H9 (cell line): ENCODE measurements at regions not wholly inside any gene's neighbourhood (a gene's known extent, or its start where the extent isn't known, plus 50 kb on each side); places are given as distances from the start of the nearest gene placed in this dataset.

ENCODE experiments used
- DNase-seq: peaks from one replicate; pipeline ENCODE4 v3.0.0-alpha.2; 2017
- H2AFZ ChIP-seq: one replicate; pipeline ENCODE4 v1.6.1; 2013; ENCODE audit warnings: mild to moderate bottlenecking, low read length, control low read depth, moderate library complexity
- H2AK5ac ChIP-seq: 2 replicates; pipeline ENCODE4 v1.6.1; 2013; ENCODE audit warnings: low read length, control low read depth, mixed read lengths; ENCODE audit not compliant: insufficient read length
- H2BK120ac ChIP-seq: one replicate; pipeline ENCODE4 v1.6.1; 2013; ENCODE audit warnings: low read depth, mild to moderate bottlenecking, low read length, control low read depth, inconsistent platforms; ENCODE audit not compliant: poor library complexity, severe bottlenecking
- H2BK12ac ChIP-seq: 2 replicates; pipeline ENCODE4 v1.6.1; 2013; ENCODE audit warnings: low read length, control low read depth, mixed read lengths, low read depth; ENCODE audit not compliant: insufficient read length
- H2BK15ac ChIP-seq: 2 replicates; pipeline ENCODE4 v1.6.1; 2013; ENCODE audit warnings: low read depth, low read length, control low read depth
- H2BK20ac ChIP-seq: one replicate; pipeline ENCODE4 v1.6.1; 2013; ENCODE audit warnings: low read depth, mild to moderate bottlenecking, low read length, control low read depth, inconsistent platforms; ENCODE audit not compliant: poor library complexity, severe bottlenecking
- H2BK5ac ChIP-seq: 2 replicates; pipeline ENCODE4 v1.6.1; 2013; ENCODE audit warnings: low read length, control low read depth, mixed read lengths; ENCODE audit not compliant: insufficient read length
- H3K14ac ChIP-seq: 2 replicates; pipeline ENCODE4 v1.6.1; 2013; ENCODE audit warnings: low read length, control low read depth; ENCODE audit not compliant: insufficient read depth
- H3K18ac ChIP-seq: 2 replicates; pipeline ENCODE4 v1.6.1; 2013; ENCODE audit warnings: low read depth, mild to moderate bottlenecking, mixed read lengths, low read length, control low read depth; ENCODE audit not compliant: insufficient read length
- H3K23ac ChIP-seq: 2 replicates; pipeline ENCODE4 v1.6.1; 2013; ENCODE audit warnings: low read length, control low read depth, mixed read lengths, low read depth; ENCODE audit not compliant: insufficient read length
- H3K23me2 ChIP-seq: 2 replicates; pipeline ENCODE4 v1.6.1; 2013; ENCODE audit warnings: low read depth, mild to moderate bottlenecking, mixed read lengths, low read length, control low read depth; ENCODE audit not compliant: insufficient read length, poor library complexity, severe bottlenecking
- H3K27ac ChIP-seq: 2 replicates; pipeline ENCODE4 v1.5.1; 2013; ENCODE audit warnings: low read length, control low read depth, mixed read lengths, low read depth; ENCODE audit not compliant: insufficient read length
- H3K27me3 ChIP-seq: 2 replicates; pipeline ENCODE4 v1.6.1; 2013; ENCODE audit warnings: low read length, control low read depth, inconsistent platforms; ENCODE audit not compliant: insufficient read depth
- H3K4ac ChIP-seq: 2 replicates; pipeline ENCODE4 v1.6.1; 2013; ENCODE audit warnings: low read depth, mild to moderate bottlenecking, control low read depth, inconsistent platforms, low read length, moderate library complexity
- H3K4me1 ChIP-seq: 2 replicates; pipeline ENCODE4 v1.6.1; 2013; ENCODE audit warnings: low read length, control low read depth, inconsistent platforms; ENCODE audit not compliant: insufficient read depth
- H3K4me2 ChIP-seq: 2 replicates; pipeline ENCODE4 v1.6.1; 2013; ENCODE audit warnings: low read length, control low read depth, mixed read lengths; ENCODE audit not compliant: insufficient read length, insufficient read depth
- H3K56ac ChIP-seq: 2 replicates; pipeline ENCODE4 v1.6.1; 2013; ENCODE audit warnings: low read depth, mild to moderate bottlenecking, mixed read lengths, low read length, control low read depth; ENCODE audit not compliant: insufficient read length
- H3K79me1 ChIP-seq: 2 replicates; pipeline ENCODE4 v1.6.1; 2013; ENCODE audit warnings: low read depth, mild to moderate bottlenecking, moderate library complexity, low read length, control low read depth, inconsistent platforms; ENCODE audit not compliant: insufficient read depth, poor library complexity, severe bottlenecking
- H3K79me2 ChIP-seq: 2 replicates; pipeline ENCODE4 v1.6.1; 2013; ENCODE audit warnings: low read length, control low read depth, inconsistent platforms; ENCODE audit not compliant: insufficient read depth
- H3K9ac ChIP-seq: 2 replicates; pipeline ENCODE4 v1.6.1; 2013; ENCODE audit warnings: low read length, control low read depth, mixed read lengths; ENCODE audit not compliant: insufficient read length; ENCODE audit errors: extremely low read depth
- H3K9me3 ChIP-seq: one replicate; pipeline ENCODE4 v1.6.1; 2013; ENCODE audit warnings: low read depth, low read length, inconsistent platforms; ENCODE audit not compliant: control insufficient read depth
- H3T11ph ChIP-seq: one replicate; pipeline ENCODE4 v1.6.1; 2013; ENCODE audit warnings: mild to moderate bottlenecking, low read length, control low read depth, inconsistent platforms
- H4K20me1 ChIP-seq: one replicate; pipeline ENCODE4 v1.6.1; 2013; ENCODE audit not compliant: control insufficient read depth, insufficient read length, insufficient read depth
- H4K5ac ChIP-seq: 2 replicates; pipeline ENCODE4 v1.6.1; 2013; ENCODE audit warnings: low read depth, mild to moderate bottlenecking, mixed read lengths, low read length, control low read depth; ENCODE audit not compliant: insufficient read length
- H4K8ac ChIP-seq: replicated peaks from 2 replicates; pipeline ENCODE4 v1.6.1; 2013; ENCODE audit warnings: low read length, control low read depth, mixed read lengths, low read depth; ENCODE audit not compliant: insufficient read length
- H4K91ac ChIP-seq: 2 replicates; pipeline ENCODE4 v1.6.1; 2013; ENCODE audit warnings: low read depth, mild to moderate bottlenecking, moderate library complexity, mixed read lengths, low read length, control low read depth; ENCODE audit not compliant: insufficient read length
- H3K27ac Mint-ChIP-seq, 3 experiments: 2 replicates in 2 of 3; 3 replicates in 1 of 3; pipeline ENCODE4 v1.8.0; 2020 to 2021; ENCODE audit warnings: mixed read lengths in 3 of 3, mild to moderate bottlenecking in 1 of 3, moderate library complexity in 1 of 3
- H3K27me3 Mint-ChIP-seq: 2 replicates; pipeline ENCODE4 v1.8.0; 2021; ENCODE audit warnings: low read depth, mild to moderate bottlenecking, moderate library complexity, mixed read lengths
- H3K36me3 Mint-ChIP-seq, 3 experiments: 2 replicates in 2 of 3; 3 replicates in 1 of 3; pipeline ENCODE4 v1.8.0; 2020 to 2021; ENCODE audit warnings: low read depth in 3 of 3, mixed read lengths in 3 of 3; ENCODE audit not compliant: insufficient read depth in 1 of 3
- H3K4me1 Mint-ChIP-seq, 2 experiments: 2 replicates each; pipeline ENCODE4 v1.8.0; 2020; ENCODE audit warnings: mixed read lengths in 2 of 2
- H3K4me3 Mint-ChIP-seq, 2 experiments: 2 replicates in 1 of 2; 3 replicates in 1 of 2; pipeline ENCODE4 v1.8.0; 2020 to 2021; ENCODE audit warnings: mild to moderate bottlenecking in 2 of 2, mixed read lengths in 2 of 2, moderate library complexity in 1 of 2
- H3K9me3 Mint-ChIP-seq, 2 experiments: 2 replicates in 1 of 2; 3 replicates in 1 of 2; pipeline ENCODE4 v1.8.0; 2020; ENCODE audit warnings: mild to moderate bottlenecking in 2 of 2, mixed read lengths in 2 of 2, moderate library complexity in 1 of 2
- CTCF ChIP-seq: fragments of 200-600 bp; sonication (generic); conservative IDR thresholded peaks from 3 replicates; pipeline ENCODE4 v1.8.0; 2021; ENCODE audit warnings: antibody characterized with exemption, mild to moderate bottlenecking
- WGBS: extraction: QIAGEN DNeasy Blood & Tissue Kit; methylation state at CpG from one replicate; pipeline ENCODE4 v1.1.7; 2013; ENCODE audit warnings: missing lambda C conversion rate, low lambda C conversion rate, mixed read lengths; ENCODE audit not compliant: insufficient read length; ENCODE audit errors: extremely low coverage; 5-methylcytosine and 5-hydroxymethylcytosine counted together

- Histone ChIP-seq H2BK15ac (no peak overlapping the region), H3K79me1 (no peaks in the 10 kb centered on the region), H3K4me1 (no peaks in the 10 kb centered on the region), H2BK5ac (no peak overlapping the region), H3K79me2 (no peaks in the 10 kb centered on the region), H3K9ac (no peak overlapping the region), H3K4ac (no peak overlapping the region), H2BK12ac (no peak overlapping the region), H3K27ac (no peak overlapping the region), H2BK20ac (no peak overlapping the region), H3K27me3 (no peaks in the 10 kb centered on the region), H4K91ac (no peak overlapping the region), H3K9me3 (no peaks in the 10 kb centered on the region), H3K23me2 (no peaks in the 10 kb centered on the region), H4K20me1 (no peaks in the 10 kb centered on the region), H4K5ac (no peak overlapping the region), H3K4me2 (no peak overlapping the region), H3T11ph (no peak overlapping the region), H3K14ac (no peak overlapping the region), H3K23ac (no peak overlapping the region), H2BK120ac (no peak overlapping the region), H3K18ac (no peak overlapping the region), H2AFZ (no peak overlapping the region), H2AK5ac (no peak overlapping the region), H3K56ac (no peak overlapping the region), H4K8ac (no peak overlapping the region)
- no peak for DNase-seq
- Mint-ChIP-seq H3K27me3 (no peaks in the 10 kb centered on the region), H3K9me3 (peaks cover 7% of the 10 kb centered on the region in 2 experiments; a peak in 3 of 5 replicates), H3K36me3 (no peaks in the 10 kb centered on the region), H3K4me3 (no peak overlapping the region), H3K27ac (no peak overlapping the region), H3K4me1 (no peaks in the 10 kb centered on the region)
- WGBS, result no CpG with 5 or more reads among the region's 8 CpGs
- no peak for TF ChIP-seq CTCF
Measured at GRCh38 chr9:107404736-107405135, 84.8 kb downstream of the KLF4 start.
